Epidermal melanocyte (primary cell): ENCODE measurements at regions not wholly inside any gene's neighbourhood (a gene's known extent, or its start where the extent isn't known, plus 50 kb on each side); places are given as distances from the start of the nearest gene placed in this dataset.

Experiments used
- DNase-seq: peaks from one replicate; pipeline ENCODE4 v3.0.0; 2011; ENCODE audit warnings: low spot score; ENCODE audit not compliant: insufficient read length

DNA sequence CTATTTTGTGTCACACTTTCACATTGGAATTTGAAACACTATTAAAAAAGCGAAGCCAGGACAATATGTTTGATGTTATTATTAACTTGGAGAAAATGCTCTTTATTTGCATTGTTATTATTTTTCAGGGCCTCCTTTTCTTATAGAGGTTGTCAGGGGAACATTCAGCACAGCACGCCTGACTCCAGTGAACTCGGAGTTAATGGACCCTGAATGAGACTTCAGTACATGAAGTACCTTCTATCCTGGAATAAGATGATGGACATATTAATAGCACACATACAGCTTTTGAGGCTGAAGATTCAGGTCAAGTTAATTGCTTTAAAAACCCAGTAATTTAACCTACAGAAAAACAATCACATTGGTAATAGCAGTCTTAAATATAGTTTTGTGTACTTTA is 652.9 kb downstream of the SEMA5A start:
- no peak for DNase-seq

DNA sequence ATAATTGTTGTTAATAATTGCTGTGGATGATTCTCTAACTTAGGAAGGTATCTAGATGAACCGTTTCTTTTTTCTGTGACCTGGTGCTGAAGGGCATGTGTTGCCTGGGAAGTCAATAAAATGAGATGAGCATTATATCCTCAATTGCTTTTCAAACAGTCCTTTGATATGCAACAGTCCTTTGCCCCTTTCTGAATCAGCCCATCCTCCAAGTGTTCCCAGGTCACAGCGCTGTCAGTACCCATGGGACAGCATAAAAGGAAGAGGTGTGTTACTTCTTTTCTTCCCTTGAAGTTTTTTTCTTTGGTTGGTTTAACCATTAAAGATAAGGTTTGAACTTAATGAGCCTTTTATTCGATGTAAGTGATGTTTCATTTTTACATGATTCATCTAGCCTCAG is 651.8 kb downstream of the SEMA5A start:
- no peak for DNase-seq

DNA sequence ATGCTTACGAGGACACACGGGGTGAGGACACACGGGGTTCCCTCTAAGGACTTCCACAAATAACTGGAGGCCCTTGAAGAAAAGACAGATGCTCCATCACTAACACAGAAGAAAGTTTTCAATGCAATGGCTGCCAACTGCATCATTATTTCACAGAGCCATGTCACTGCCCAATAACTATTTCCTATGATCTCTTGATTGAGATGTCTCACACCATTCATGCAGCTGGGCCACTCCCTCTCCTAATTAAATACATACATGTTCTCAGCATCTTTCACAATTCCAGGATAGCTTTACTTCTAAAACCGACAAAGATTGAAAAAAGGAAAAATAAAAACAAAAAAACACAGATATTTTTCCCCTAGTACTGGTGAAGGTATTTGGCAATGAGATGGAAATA is 650.8 kb downstream of the SEMA5A start:
- DNase-seq = no peak

DNA sequence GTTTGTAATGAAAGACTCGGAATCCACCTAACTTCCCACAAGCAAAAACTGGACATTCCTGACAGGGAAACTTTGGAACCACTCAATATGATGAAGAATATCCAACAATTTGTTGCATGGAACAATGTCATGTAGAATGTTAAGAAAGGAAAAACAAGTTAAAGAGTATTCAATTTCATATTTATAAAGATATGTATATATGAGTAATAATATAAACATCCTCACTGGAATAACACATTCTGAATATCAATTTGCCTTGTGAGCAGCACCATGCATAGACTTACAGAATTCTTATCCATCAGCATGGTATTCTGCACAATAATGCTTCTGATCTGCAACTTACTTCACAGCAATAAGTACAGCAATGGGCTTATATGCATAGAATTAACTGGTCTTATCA is 650.3 kb downstream of the SEMA5A start:
- DNase-seq = no peak

DNA sequence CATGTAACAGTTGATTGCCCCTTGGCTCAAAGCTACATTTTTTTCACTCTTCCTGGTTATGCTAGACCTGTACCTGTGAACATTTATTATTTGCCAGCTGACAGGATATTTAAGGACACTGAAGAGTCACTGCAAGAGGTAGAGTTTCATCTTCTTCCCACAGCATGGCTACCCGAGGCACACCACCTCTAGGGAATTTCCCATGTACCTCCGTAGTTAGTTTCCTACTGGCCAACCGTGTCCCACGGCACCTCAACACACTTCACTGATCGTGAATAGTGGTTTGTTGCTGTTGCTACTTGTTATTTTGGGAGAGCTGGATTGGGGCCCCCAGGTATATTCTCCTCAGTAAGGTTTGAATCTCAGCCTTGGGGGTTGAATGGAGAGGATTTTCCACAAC is 648.6 kb downstream of the SEMA5A start:
- no peak for DNase-seq

DNA sequence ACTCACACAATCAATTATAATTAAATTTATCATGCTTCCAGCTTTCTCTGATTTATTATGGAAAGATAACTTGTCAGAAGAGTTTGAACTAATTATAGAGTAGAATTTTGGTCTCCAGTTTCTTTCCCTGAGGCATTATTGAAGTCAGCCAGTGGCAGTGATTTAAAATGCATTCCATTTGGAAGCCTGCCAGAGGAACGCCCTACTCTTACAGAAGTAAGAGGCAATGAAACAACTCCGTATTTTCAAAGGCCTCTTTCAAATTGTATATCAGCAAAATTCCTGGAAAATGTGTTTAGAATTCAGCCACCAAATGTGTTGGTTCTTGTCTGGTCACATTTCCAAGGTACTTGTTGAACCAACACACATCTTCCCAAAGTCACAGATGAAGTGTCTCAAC is 640.9 kb downstream of the SEMA5A start:
- peak; percentile 30 for DNase-seq

DNA sequence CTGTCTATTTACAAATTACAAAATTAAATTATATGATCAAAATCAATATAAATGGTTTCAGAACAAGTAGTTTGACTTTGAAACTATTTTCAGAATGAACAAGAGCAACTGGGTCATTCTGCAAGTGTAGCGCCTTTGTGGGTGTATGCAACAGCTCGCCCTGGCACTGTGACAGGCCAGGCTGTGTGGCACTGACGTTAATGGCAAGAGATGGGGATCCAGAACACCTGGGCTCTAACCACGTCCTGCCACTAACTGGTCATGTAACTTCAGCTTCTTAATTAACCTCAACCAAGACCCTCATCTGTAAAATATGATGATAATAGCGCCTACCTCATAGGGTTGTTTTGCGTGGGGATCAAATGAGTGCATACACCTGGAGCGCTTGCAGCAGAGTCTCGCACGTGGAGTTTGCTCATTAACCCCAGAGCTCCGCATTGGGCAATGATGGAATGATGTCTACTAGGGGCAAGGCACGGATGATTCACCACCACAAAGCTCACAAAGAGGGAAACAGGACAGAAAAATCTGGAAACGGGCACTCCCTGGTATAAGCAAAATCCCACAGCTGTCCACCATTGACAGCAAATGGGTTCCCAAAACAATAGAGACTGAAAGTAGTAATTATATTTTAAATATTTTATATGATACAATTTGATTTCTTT is 639.4 kb downstream of the SEMA5A start:
- no peak for DNase-seq

DNA sequence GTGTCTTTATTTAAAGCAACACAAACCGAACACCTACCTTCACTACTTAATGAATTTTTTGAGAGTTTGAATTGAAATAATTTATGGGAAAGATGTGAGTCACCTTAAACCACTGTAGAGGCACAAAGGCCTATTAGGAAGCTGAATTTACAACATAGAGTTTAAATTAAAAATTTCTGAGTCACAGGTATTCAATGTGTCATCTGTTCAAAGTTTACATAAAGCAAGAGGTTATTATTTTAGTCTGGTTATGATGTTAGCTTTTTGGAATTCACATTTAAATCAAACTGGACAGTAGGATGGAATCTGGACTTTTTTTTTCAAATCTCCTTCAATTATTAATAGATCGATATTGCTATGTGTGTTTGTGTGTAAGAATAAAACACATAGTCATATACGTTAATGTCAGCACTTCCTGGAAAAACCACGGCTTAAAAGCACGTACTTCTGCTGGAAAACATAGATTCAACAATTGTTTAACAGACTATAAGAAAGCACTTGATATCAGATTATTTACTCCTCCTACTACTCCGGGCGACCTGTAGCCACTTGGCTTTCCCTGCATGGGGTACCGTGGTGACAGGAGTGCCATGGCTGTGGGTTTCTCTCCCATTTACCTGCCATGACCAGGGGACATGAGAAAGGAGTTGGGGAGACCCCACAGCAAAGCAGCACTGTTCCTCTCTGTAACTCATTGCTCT is 638.6 kb downstream of the SEMA5A start:
- no peak for DNase-seq

DNA sequence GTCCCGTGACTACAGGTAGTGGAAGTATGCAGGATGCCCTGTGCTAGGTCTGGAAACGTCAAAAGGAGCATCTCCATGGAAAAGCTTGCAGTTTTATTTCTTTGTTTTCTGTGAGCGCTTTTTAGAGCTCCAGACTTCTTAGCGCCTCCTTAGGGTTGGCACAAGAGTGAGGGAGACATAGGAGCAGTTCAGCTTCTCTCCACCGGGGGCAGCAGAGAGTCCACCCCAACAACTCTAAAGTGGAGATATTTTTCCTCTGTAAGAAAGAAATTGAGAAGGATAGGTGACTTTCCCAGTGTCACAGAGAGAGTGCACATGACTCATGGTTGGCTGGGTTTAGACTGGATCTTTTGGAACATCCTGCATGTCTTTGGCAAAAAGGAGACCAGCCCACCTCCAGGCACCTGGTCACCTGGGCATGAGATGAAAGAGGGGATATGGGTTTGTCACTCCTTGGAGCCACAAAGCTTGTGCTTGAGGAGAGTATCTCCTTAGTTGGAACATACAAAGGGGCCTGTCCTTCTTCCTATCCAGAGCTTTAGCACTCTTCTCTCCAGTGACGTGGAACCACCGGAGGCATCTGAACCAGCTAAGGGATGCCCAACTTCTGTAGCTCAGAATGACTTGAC is 637.7 kb downstream of the SEMA5A start:
- no peak for DNase-seq

DNA sequence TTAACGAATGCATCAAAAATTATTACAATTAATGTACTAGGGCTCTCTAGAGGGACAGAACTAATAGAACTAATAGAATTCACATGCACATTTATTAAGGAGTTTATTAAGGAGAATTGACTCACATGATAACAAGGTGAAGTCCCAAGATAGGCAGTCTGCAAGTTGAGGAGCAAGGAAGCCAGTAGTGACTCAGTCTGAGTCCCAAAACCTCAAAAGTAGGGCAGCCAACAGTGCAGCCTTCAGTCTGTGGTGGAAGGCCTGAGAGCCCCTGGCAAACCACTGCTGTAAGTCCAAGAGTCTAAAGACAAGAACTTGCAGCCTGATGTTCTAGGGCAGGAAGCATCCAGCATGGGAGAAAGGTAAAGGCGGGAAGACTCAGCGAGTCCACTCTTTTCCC is 633.8 kb downstream of the SEMA5A start:
- no peak for DNase-seq

DNA sequence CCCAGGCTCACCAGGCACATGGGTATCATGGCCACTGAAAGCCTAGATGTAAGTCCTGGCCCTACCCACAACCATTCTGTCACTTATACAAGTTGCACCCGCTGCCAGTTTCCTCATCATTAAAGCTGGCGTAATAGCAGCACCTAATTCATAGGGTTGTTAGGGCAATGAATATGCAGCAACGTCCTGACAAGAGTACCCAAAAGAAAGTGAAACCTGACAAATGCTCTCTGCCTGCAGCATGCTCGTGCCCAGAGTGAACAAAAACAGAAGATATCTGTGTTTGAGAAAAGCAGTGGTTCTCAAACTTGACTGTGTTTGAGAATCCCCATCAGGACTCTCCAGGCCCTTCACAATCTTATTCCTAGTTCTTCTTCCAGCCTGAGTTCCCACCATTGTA is 632.4 kb downstream of the SEMA5A start:
- no peak for DNase-seq

DNA sequence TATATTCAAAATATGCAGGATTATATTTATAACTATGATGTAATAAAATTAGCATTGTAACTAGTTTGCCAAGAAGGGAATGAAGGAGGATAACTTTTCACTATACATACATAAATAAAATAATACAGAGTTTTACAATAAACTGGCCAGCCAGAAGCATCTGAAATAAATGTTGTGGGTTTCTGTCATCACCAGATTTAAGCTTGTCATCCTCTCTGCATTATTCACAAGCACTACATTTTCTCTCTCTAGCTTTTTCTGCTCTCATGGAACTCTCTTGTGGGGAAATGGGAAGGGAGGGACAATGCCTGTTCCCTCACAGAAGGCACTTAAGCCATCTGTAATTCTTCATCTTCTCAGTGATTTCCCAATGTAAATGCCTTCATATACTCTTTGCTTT is 626.8 kb downstream of the SEMA5A start:
- no peak for DNase-seq

DNA sequence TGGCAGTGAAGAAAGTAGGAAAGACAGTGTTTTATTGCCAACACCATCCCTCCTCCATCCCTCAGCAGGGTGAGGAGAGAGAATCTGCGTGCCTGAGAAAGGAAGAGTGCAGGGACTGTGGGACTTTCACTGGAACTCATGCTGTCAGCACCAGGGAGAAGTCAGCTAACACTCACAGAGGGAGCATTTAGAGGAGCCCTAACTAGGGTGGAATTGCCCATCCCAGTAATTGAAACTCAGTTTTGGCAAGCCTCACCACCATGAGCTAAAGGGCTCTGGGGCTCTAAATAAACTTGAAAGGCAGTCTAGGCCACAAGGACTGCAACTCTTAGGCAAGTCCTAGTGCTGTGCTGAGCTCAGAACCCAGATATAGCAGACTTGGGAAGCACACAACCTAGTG is 622.3 kb downstream of the SEMA5A start:
- DNase-seq = no peak

DNA sequence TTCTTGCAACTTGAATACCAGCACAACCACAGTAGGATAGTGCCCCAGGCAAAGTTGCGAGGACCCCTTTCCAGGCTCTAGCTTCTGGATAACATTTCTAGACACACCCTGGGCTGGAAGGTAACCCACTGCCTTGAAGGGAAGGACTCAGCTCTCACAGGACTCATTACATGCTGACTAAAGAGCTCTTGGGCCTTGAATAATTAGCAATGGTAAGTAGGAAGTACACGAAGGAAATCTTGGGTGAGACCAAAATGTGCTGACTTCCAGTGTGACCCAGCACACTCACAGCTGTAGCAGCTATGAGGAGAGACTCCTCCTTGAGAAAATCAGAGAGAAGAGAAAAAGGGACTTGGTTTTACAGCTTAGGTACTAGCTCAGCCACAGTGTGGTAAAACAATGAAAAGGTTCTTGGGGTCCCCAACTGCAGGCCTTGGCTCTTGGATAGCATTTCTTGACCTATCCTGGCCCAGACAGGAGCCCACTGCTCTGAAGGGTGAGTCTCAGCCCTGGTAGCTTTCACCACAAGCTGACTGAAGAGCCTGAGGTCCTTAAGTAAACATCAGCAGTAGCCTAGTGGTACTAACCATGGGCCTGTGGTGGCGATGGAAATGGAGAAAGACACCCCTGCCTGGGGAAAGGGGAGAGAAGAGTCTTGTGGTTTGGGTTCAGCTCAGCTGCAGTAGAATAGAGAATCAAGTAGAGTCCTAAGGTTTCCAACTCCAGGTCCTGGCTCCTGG is 621.7 kb downstream of the SEMA5A start:
- no peak for DNase-seq

DNA sequence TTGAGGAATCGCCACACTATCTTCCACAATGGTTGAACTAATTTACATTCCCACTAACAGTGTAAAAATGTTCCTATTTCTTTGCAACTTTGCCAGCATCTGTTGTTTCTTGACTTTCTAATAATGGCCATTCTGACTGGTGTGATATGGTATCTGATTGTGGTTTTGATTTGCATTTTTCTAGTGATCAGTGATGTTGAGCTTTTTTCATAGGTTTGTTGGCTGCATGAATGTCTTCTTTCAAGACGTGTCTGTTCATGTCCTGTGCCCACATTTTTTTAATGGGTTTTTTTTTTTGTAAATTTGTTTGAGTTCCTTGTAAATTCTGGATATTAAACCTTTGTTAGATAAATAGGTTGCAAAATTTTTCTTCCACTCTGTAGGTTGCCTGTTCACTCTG is 615.9 kb downstream of the SEMA5A start:
- no peak for DNase-seq

DNA sequence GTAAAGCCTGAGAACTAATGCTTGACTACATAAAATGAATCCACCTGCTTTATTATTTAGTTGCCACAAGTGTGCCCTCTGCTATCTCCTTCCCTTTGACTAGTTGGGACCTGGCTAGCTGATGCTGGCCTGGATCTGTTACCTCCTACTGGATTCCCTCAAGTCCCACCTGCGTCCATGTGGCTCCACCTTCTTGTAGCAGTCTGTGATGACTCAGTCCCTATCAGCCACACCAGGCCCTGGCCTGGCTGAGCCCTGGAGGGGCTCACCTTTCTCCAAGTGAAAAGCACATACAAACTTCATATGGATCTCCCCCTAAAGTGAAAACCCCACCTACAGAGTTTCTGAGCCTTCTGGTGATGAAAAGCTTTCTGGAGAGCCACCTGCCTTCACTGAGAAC is 611.4 kb downstream of the SEMA5A start:
- DNase-seq = no peak

DNA sequence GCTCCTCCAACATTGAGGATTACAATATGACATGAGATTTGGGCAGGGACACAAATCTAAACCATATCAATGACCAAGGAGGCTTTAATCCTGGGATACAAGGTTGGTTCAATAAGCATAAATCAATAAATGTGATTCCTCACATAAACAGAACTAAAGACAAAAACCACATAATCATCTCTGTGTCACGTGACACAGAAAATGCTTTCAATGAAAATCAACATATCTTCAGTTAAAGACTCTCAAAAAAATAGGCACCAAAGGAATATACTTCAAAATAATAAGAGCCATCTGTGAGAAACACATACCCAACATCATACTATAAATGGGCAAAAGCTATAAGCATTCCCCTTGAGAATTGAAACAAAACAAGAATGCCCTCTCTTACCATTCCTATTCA is 604.9 kb downstream of the SEMA5A start:
- no peak for DNase-seq

DNA sequence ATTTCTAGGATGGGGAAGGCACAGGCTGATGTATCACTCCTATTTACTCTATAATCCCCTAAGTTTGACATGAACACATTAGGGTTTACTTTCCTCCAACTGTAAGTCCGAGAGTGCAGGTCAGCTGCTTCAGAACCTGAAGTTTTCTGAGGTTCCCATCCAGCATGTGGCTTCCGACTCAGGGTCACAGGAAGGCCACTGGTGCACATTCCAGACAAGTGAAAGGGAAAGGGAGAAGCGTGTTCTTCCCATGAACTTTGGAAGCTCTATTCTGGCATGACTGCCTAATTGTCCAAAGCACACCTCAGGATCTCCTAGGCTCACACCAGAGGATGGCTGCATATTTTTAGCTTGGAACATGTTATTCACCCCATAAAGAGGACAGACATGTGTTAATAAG is 602.6 kb downstream of the SEMA5A start:
- no peak for DNase-seq

DNA sequence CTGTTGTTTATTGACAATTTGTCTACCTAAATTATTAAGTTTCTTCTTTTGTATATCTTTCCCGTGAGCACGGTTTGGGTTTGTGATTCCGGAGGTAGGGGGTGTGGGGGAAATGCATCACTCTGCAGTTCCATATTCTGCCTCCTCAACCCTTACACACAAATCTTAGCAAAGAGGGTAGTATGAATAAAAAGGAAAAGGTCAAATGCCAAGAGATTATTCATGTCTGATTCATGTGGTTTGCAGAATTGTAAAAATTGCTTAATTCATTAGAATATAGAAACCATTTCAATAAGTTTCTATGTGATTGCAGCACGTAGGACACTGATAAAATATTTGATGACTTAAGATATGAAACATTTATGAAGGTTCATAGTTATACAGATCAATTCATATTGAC is 601.9 kb downstream of the SEMA5A start:
- DNase-seq = no peak

DNA sequence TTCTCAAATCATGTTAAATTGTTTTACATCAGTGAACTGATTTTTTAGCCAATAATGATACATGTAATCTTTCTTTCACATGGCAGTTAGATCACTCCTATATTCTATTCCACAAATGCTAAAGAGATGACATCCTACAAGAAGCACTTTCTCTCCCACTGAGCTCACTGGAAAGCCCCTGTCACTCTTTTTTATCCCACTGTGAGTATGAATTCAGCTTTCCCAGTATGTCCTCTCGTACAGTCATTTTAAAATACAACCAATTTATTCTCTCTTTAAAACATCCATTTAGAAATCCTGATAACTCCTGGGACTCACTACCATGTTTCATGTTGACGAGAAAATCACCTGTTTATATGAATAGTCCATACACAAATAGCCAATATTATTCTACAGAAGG is 599.9 kb downstream of the SEMA5A start:
- DNase-seq = no peak

DNA sequence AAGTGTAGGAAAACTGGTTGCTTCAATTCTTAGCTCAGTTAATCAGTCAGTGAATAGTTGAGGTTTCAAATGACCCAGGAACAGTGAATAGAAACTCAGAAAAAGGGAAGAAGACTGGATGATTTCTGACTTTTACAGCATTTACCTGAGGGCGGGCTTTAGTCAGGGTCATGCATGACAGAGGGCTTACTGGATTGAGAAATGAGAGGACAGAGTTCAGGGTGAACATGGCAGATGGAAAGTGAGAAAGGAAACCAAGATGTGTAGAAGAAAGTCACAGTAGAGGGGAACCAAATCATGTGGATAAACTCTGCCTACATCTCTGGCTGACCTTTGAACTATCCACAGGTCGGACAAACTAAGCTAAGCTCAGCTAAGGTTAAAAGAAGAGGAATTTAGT is 596.0 kb downstream of the SEMA5A start:
- DNase-seq = no peak

DNA sequence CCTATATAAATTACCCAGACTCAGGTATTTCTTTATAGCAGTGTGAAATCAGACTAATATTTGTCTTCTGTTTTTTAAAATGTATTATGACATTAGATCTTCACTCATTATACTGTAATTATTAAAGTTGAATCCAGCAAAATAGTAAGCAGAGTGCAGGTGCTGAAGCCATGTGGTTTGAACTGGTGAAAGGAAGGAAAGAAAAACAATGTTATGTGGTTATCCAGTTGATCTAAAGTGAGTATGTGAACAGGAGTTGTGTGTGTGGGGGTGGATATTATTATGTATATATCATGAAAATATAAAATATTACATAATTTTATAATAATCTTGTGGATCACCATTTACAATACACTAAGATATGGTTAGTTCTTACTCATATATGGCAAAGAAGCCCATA is 593.7 kb downstream of the SEMA5A start:
- DNase-seq = no peak
